Astrocyte (in vitro differentiated cells and primary cell): ENCODE measurements at regions not wholly inside any gene's neighbourhood (a gene's known extent, or its start where the extent isn't known, plus 50 kb on each side); places are given as distances from the start of the nearest gene placed in this dataset.

Experiments used
- DNase-seq: peaks from one replicate; pipeline ENCODE4 v3.0.0-alpha.2; 2010; ENCODE audit warnings: low read depth
- FAIRE-seq: peaks from 2 replicates; lab custom pipeline; 2011; peaks lifted over from hg19 to GRCh38; lab: Jason Lieb, UNC
- H2AFZ ChIP-seq: 2 replicates; pipeline ENCODE4 v1.6.0; 2012; ENCODE audit warnings: low read depth, low read length, inconsistent platforms
- H3K27ac ChIP-seq: 2 replicates; pipeline ENCODE4 v1.5.1; 2011; ENCODE audit warnings: low read depth, low read length, inconsistent platforms
- H3K27me3 ChIP-seq: 2 replicates; pipeline ENCODE4 v1.6.0; 2011; ENCODE audit warnings: low read length, inconsistent platforms; ENCODE audit not compliant: insufficient read depth
- H3K36me3 ChIP-seq: 2 replicates; pipeline ENCODE4 v1.5.1; 2011; ENCODE audit warnings: low read length, inconsistent platforms; ENCODE audit not compliant: insufficient read depth
- H3K4me1 ChIP-seq: 2 replicates; pipeline ENCODE4 v1.5.1; 2011; ENCODE audit warnings: low read length, inconsistent platforms; ENCODE audit not compliant: insufficient read depth
- H3K4me2 ChIP-seq: 2 replicates; pipeline ENCODE4 v1.6.0; 2012; ENCODE audit warnings: low read length, inconsistent platforms
- H3K4me3 ChIP-seq: 2 replicates; pipeline ENCODE4 v1.5.1; 2011; ENCODE audit warnings: low read depth, mild to moderate bottlenecking, low read length, inconsistent platforms; ENCODE audit not compliant: insufficient read depth
- H3K79me2 ChIP-seq: 2 replicates; pipeline ENCODE4 v1.6.0; 2012; ENCODE audit warnings: mild to moderate bottlenecking, low read length, inconsistent platforms; ENCODE audit not compliant: insufficient read depth
- H3K9ac ChIP-seq: 2 replicates; pipeline ENCODE4 v1.6.0; 2012; ENCODE audit warnings: mild to moderate bottlenecking, low read length, inconsistent platforms
- H3K9me3 ChIP-seq: 2 replicates; pipeline ENCODE4 v1.5.1; 2012; ENCODE audit warnings: low read depth, mild to moderate bottlenecking, low read length, inconsistent platforms; ENCODE audit not compliant: insufficient read depth
- H4K20me1 ChIP-seq: 2 replicates; pipeline ENCODE4 v1.6.0; 2012; ENCODE audit warnings: low read length, inconsistent platforms; ENCODE audit not compliant: insufficient read depth
- H3K27ac Mint-ChIP-seq: one replicate; pipeline ENCODE4 v1.8.0; 2021; ENCODE audit warnings: mild to moderate bottlenecking, mixed read lengths; ENCODE audit not compliant: unreplicated experiment
- H3K27me3 Mint-ChIP-seq: one replicate; pipeline ENCODE4 v1.8.0; 2021; ENCODE audit warnings: low read depth, mixed read lengths; ENCODE audit not compliant: unreplicated experiment
- H3K36me3 Mint-ChIP-seq: one replicate; pipeline ENCODE4 v1.8.0; 2021; ENCODE audit warnings: low read depth, mixed read lengths; ENCODE audit not compliant: unreplicated experiment
- H3K4me1 Mint-ChIP-seq: one replicate; pipeline ENCODE4 v1.8.0; 2021; ENCODE audit warnings: low read depth, mixed read lengths; ENCODE audit not compliant: unreplicated experiment
- H3K4me3 Mint-ChIP-seq: one replicate; pipeline ENCODE4 v1.8.0; 2021; ENCODE audit warnings: mild to moderate bottlenecking, moderate library complexity, mixed read lengths; ENCODE audit not compliant: unreplicated experiment
- H3K9me3 Mint-ChIP-seq: one replicate; pipeline ENCODE4 v1.8.0; 2021; ENCODE audit warnings: mild to moderate bottlenecking, mixed read lengths; ENCODE audit not compliant: unreplicated experiment
- EZH2 ChIP-seq: IDR thresholded peaks from 2 replicates; pipeline ENCODE4 v1.6.1; 2012; ENCODE audit warnings: mild to moderate bottlenecking, low read length, inconsistent platforms; ENCODE audit not compliant: insufficient read depth
- TF ChIP-seq, protein P1 (sequence below): IDR thresholded peaks from 2 replicates; pipeline ENCODE4 v1.5.1; 2011; ENCODE audit warnings: low read depth, mild to moderate bottlenecking, inconsistent platforms, low read length, moderate library complexity; ENCODE audit not compliant: insufficient read depth

- no peaks in the 10 kb centered on the region for H4K20me1 ChIP-seq
- no peak for DNase-seq
- no peaks in the 10 kb centered on the region for H3K9me3 ChIP-seq
- Mint-ChIP-seq H3K27me3 (peaks cover 34% of the 10 kb centered on the region), H3K9me3 (peaks cover 1% of the 10 kb centered on the region), H3K36me3 (no peaks in the 10 kb centered on the region), H3K4me3 (no peak overlapping the region), H3K4me1 (no peaks in the 10 kb centered on the region), H3K27ac (no peak overlapping the region)
- H3K79me2 ChIP-seq: no peaks in the 10 kb centered on the region
- H3K27ac ChIP-seq: no peak overlapping the region
- peaks cover 11% of the 10 kb centered on the region for H3K27me3 ChIP-seq
- H3K4me2 ChIP-seq: no peak overlapping the region
- H3K9ac ChIP-seq: no peak overlapping the region
- H2AFZ ChIP-seq: no peak overlapping the region
- no peak for TF ChIP-seq EZH2
- TF ChIP-seq, protein P1, sequence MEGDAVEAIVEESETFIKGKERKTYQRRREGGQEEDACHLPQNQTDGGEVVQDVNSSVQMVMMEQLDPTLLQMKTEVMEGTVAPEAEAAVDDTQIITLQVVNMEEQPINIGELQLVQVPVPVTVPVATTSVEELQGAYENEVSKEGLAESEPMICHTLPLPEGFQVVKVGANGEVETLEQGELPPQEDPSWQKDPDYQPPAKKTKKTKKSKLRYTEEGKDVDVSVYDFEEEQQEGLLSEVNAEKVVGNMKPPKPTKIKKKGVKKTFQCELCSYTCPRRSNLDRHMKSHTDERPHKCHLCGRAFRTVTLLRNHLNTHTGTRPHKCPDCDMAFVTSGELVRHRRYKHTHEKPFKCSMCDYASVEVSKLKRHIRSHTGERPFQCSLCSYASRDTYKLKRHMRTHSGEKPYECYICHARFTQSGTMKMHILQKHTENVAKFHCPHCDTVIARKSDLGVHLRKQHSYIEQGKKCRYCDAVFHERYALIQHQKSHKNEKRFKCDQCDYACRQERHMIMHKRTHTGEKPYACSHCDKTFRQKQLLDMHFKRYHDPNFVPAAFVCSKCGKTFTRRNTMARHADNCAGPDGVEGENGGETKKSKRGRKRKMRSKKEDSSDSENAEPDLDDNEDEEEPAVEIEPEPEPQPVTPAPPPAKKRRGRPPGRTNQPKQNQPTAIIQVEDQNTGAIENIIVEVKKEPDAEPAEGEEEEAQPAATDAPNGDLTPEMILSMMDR: no peak
- no peak overlapping the region for H3K4me3 ChIP-seq
- no peaks in the 10 kb centered on the region for H3K36me3 ChIP-seq
- no peak for FAIRE-seq
- no peaks in the 10 kb centered on the region for H3K4me1 ChIP-seq
Measured at GRCh38 chr1:38330799-38331198, 284.2 kb upstream of the POU3F1 start.

GRCh38 chr1:38329644-38330043 is 283.1 kb upstream of the POU3F1 start:
- H3K9me3 Mint-ChIP-seq: peaks cover 7% of the 10 kb centered on the region
- DNase-seq (no peak), FAIRE-seq (no peak)
- Histone ChIP-seq H3K9me3 (no peaks in the 10 kb centered on the region), H3K4me1 (no peaks in the 10 kb centered on the region), H4K20me1 (no peaks in the 10 kb centered on the region), H3K36me3 (no peaks in the 10 kb centered on the region), H2AFZ (no peak overlapping the region), H3K27me3 (peaks cover 7% of the 10 kb centered on the region), H3K9ac (no peak overlapping the region), H3K4me2 (no peak overlapping the region), H3K4me3 (no peak overlapping the region), H3K79me2 (no peaks in the 10 kb centered on the region), H3K27ac (no peak overlapping the region)
- H3K4me1 Mint-ChIP-seq: no peaks in the 10 kb centered on the region
- TF ChIP-seq, protein P1: no peak
- no peak for TF ChIP-seq EZH2
- no peak overlapping the region for H3K27ac Mint-ChIP-seq
- no peak overlapping the region for H3K4me3 Mint-ChIP-seq
- H3K27me3 Mint-ChIP-seq: peaks cover 32% of the 10 kb centered on the region
- H3K36me3 Mint-ChIP-seq: no peaks in the 10 kb centered on the region

DNA sequence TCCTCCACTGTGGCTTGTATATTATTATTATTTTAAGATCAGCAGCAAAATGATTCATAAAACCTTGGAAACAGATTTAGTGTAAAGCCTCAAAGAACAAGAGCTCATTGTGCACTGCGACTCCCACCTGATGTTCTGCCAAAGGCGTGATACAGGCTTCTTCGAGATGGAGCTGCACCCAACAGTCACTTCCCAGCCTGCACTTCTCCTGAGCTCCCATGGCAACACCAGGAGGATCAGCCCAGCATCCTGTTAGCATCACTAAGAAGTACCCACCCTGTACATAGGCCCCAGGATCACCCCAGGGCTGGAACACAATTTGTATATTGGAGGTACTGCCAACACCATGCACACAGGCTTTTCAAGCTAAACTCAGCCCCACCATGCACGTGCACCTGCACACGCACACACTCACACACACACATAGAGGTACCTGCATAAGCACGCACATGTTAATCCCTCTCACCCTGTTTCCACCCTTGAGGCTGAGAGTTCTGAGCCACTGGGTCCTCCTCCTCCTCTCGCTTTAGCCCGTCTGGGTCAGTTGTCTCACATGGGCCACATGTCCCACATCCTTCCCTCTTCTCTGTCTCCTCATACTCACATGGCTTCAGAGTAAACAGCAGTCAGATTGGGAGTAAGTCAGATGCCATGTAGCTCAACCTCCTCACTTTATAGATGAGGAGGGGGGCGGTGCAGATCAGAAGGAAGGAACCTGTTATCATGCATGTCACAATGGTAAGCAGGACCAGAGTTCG is 281.9 kb upstream of the POU3F1 start:
- Mint-ChIP-seq H3K27me3 (peaks cover 33% of the 10 kb centered on the region), H3K27ac (no peak overlapping the region), H3K36me3 (no peaks in the 10 kb centered on the region), H3K4me3 (no peak overlapping the region), H3K9me3 (peaks cover 8% of the 10 kb centered on the region), H3K4me1 (no peaks in the 10 kb centered on the region)
- Histone ChIP-seq H2AFZ (no peak overlapping the region), H3K27me3 (peaks cover 7% of the 10 kb centered on the region), H3K9ac (no peak overlapping the region), H3K4me3 (no peak overlapping the region), H3K79me2 (no peaks in the 10 kb centered on the region), H3K27ac (no peak overlapping the region), H3K4me1 (no peaks in the 10 kb centered on the region), H4K20me1 (no peaks in the 10 kb centered on the region), H3K9me3 (no peaks in the 10 kb centered on the region), H3K4me2 (no peak overlapping the region), H3K36me3 (no peaks in the 10 kb centered on the region)
- FAIRE-seq (no peak), DNase-seq (no peak)
- TF ChIP-seq EZH2: no peak
- TF ChIP-seq, protein P1: no peak
